ENCODE measurements at regions not wholly inside any gene's neighbourhood (a gene's known extent, or its start where the extent isn't known, plus 50 kb on each side); places are given as distances from the start of the nearest gene placed in this dataset.

GRCh38 chr4:122978789-122979188 lies 56.4 kb upstream of the NUDT6 start:
- TF ChIP-seq CTCF (IDR thresholded peaks at IDR 0.05) (no peak), POLR2A (IDR thresholded peaks at IDR 0.05) (no peak)

All from vagina (tissue), 2 donors.